ENCODE measurements at regions not wholly inside any gene's neighbourhood (a gene's known extent, or its start where the extent isn't known, plus 50 kb on each side); places are given as distances from the start of the nearest gene placed in this dataset.

DNA sequence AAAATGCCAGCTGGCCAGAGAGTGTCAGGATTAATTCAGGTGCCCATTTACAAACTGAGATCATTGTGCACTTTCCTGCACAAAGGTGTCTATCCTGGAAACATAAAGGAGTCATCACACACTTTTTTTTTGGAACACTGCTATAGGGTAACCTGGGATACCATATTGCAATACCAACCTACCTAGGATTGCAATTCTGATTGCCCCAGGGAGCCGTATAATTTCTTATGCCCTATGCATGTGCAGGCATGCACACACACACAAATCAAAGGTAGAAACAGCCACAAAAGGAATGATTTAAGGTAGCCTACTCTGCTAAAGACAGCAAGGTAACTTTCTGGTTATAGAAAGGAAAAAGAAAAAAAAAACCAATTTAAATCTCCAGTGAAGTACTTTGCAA, 285.3 kb upstream of the KITLG start:
- no TSS peak for BruUV-seq (replicated peaks)
- POLR2A ChIA-PET, result no interaction called here
- Histone ChIP-seq H3K9me3 (ENCODE audit: low read length) (no peaks in the 10 kb centered on the region), H3K79me2 (ENCODE audit: insufficient read depth, low read depth, low read length) (no peaks in the 10 kb centered on the region), H4K20me1 (ENCODE audit: insufficient read depth, low read length) (no peaks in the 10 kb centered on the region), H3K4me1 (ENCODE audit: insufficient read depth, low read length, poor library complexity, severe bottlenecking) (no peaks in the 10 kb centered on the region), H3K36me3 (ENCODE audit: insufficient read depth, low read length) (no peaks in the 10 kb centered on the region), H3K4me3 (ENCODE audit: low read depth, low read length, poor library complexity, severe bottlenecking) (no peak overlapping the region), H3K4me2 (ENCODE audit: low read length) (no peak overlapping the region), H3K27ac (ENCODE audit: low read depth, low read length, poor library complexity, severe bottlenecking) (no peak overlapping the region), H2AFZ (ENCODE audit: low read length) (no peak overlapping the region), H3K9me2 (ENCODE audit: insufficient read depth, low read length) (no peaks in the 10 kb centered on the region)
- CTCF ChIA-PET (ENCODE audit: unreplicated experiment), result no interaction called here
- intact Hi-C loops (cut with micrococcal nuclease; ENCODE audit: unreplicated experiment), result no loop called here
- DNase-seq (ENCODE audit: low spot score), result no peak
- TF ChIP-seq CTCF (conservative IDR thresholded peaks at IDR 0.05; ENCODE audit: low read length), result no peak
- no peak for TF ChIP-seq EZH2phosphoT487 (IDR thresholded peaks at IDR 0.05; ENCODE audit: borderline replicate concordance, low read depth, low read length)

- no peak overlapping the region for H2AFZ ChIP-seq (ENCODE audit: low read length)
- no peaks in the 10 kb centered on the region for H3K9me2 ChIP-seq (ENCODE audit: insufficient read depth, low read length)
- H3K27ac ChIP-seq (ENCODE audit: low read depth, low read length, poor library complexity, severe bottlenecking), result no peak overlapping the region
- TF ChIP-seq EZH2phosphoT487 (IDR thresholded peaks at IDR 0.05; ENCODE audit: borderline replicate concordance, low read depth, low read length), result no peak
- TF ChIP-seq CTCF (conservative IDR thresholded peaks at IDR 0.05; ENCODE audit: low read length), result no peak
- H3K4me1 ChIP-seq (ENCODE audit: insufficient read depth, low read length, poor library complexity, severe bottlenecking), result no peaks in the 10 kb centered on the region
- BruUV-seq (replicated peaks), result no TSS peak
- CTCF ChIA-PET (ENCODE audit: unreplicated experiment), result no interaction called here
- H3K36me3 ChIP-seq (ENCODE audit: insufficient read depth, low read length), result no peaks in the 10 kb centered on the region
- DNase-seq (ENCODE audit: low spot score), result no peak
- intact Hi-C loops (cut with micrococcal nuclease; ENCODE audit: unreplicated experiment), result no loop called here
- no peaks in the 10 kb centered on the region for H4K20me1 ChIP-seq (ENCODE audit: insufficient read depth, low read length)
- H3K4me2 ChIP-seq (ENCODE audit: low read length), result no peak overlapping the region
- H3K4me3 ChIP-seq (ENCODE audit: low read depth, low read length, poor library complexity, severe bottlenecking), result no peak overlapping the region
- no peaks in the 10 kb centered on the region for H3K9me3 ChIP-seq (ENCODE audit: low read length)
- H3K79me2 ChIP-seq (ENCODE audit: insufficient read depth, low read depth, low read length), result no peaks in the 10 kb centered on the region
- POLR2A ChIA-PET, result interaction anchor here (0.7 kb wide), 1 partner anchor 82 kb away, joined by 3 read pairs; no protein-coding TSS in a partner anchor
Observed at GRCh38 chr12:88860851-88861250, 280.6 kb upstream of the KITLG start.

GRCh38 chr12:88856201-88856600, 275.9 kb upstream of the KITLG start:
- intact Hi-C loops (cut with micrococcal nuclease; ENCODE audit: unreplicated experiment), result no loop called here
- Histone ChIP-seq H3K36me3 (ENCODE audit: insufficient read depth, low read length) (no peaks in the 10 kb centered on the region), H4K20me1 (ENCODE audit: insufficient read depth, low read length) (no peaks in the 10 kb centered on the region), H3K4me2 (ENCODE audit: low read length) (no peak overlapping the region), H3K9me2 (ENCODE audit: insufficient read depth, low read length) (no peaks in the 10 kb centered on the region), H3K9me3 (ENCODE audit: low read length) (no peaks in the 10 kb centered on the region), H2AFZ (ENCODE audit: low read length) (no peak overlapping the region), H3K27ac (ENCODE audit: low read depth, low read length, poor library complexity, severe bottlenecking) (no peak overlapping the region), H3K79me2 (ENCODE audit: insufficient read depth, low read depth, low read length) (no peaks in the 10 kb centered on the region), H3K4me1 (ENCODE audit: insufficient read depth, low read length, poor library complexity, severe bottlenecking) (no peaks in the 10 kb centered on the region), H3K4me3 (ENCODE audit: low read depth, low read length, poor library complexity, severe bottlenecking) (no peak overlapping the region)
- ChIA-PET POLR2A (no interaction called here), CTCF (ENCODE audit: unreplicated experiment) (no interaction called here)
- no TSS peak for BruUV-seq (replicated peaks)
- no peak for TF ChIP-seq EZH2phosphoT487 (IDR thresholded peaks at IDR 0.05; ENCODE audit: borderline replicate concordance, low read depth, low read length)
- no peak for TF ChIP-seq CTCF (conservative IDR thresholded peaks at IDR 0.05; ENCODE audit: low read length)
- DNase-seq (ENCODE audit: low spot score), result no peak
